Renal cortical epithelial cell (primary cell): ENCODE measurements at regions not wholly inside any gene's neighbourhood (a gene's known extent, or its start where the extent isn't known, plus 50 kb on each side); places are given as distances from the start of the nearest gene placed in this dataset.
A peak's percentile ranks its signal among the peaks of the same experiment; 100 is the strongest.

Experiments used
- DNase-seq: peaks from one replicate; pipeline ENCODE4 v3.0.0-alpha.2; 2011; ENCODE audit warnings: low read depth

DNA sequence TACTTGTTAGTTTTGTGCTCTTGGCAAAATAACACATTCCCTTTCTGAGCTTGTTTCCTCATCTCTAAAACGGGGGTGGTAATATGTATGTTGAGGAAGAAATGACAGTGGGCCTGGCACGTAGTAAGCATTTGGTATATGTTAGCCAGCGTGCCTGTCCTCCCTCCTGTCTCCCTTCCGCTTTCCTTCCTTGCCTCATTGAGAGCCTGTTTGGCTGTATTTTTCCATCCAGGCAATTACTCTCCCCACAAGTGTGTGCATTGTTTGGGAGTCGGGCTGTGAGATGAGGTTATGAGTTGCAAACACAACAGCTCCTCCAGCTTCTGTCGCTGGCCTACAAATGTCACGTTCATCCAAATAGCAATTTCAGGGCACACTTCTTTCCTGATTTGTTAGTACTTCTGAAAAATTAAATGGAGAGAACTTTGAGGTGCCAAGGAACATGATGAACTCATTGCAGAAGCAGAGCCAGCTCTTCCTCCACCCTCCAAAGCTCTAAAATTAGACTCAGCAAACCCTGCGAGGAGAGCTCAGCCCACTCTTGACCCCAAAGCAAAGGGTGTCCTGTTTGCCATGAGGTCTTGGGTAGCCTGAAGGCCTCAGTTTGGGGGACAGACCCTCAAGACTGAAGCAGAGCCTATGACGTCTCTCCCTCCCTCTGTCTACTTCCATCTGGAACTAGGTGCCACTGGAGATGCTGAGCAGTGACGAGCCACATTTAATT is 50.7 kb upstream of the TOX2 start:
- DNase-seq, result no peak

DNA sequence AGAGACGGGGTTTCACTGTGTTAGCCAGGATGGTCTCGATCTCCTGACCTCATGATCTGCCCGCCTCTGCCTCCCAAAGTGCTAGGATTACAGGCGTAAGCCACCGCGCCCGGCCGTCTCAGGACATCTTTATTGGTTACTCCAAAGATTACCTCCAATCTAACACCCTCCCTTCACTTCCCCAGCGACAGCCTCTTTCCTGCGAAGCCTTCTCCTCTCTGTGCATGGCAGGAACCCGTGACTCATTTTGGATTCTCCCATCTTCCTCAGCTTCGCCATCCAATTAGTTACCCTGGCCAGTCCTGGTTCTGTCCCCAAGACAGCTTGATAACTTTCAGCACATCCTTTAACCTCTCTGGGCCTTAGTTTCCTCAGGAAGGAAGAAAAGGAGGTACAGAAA is 51.3 kb upstream of the TOX2 start:
- DNase-seq, result no peak

DNA sequence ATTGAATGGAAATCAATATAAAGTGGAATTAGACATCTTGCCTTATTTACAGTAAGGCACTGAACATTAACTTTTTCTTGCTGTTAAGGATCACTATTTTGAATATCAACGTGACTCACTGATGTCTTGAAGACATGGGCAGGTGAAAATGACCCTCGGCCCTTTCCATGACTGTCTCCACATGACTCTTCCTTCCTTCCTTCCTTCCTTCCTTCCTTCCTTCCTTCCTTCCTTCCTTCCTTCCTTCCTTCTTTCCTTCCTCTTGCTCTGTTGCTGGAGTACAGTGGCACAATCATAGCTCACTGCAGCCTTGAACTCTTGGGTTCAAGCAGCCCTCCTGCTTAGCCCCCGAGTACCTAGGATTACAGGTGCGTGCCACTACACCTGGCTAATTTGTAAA is 52.2 kb upstream of the TOX2 start:
- DNase-seq, result no peak

DNA sequence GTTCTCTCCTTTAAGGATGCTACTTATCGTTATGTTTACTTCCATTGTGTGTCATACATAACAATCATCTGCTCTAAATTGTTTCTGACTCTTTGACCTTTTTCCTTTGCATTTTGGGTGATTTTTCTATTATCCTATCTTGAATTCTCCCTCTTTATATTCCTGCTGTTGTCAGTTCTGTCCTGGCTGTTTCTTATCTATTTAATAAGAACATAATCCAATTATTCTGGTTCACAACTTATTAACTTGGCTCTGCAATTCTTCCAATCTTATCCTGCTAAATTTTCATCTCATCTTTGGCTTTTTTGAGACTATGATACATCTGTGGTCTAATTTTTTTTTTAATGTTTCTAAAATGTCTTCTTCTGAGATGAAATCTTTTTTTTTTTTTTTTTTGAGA is 54.7 kb upstream of the TOX2 start:
- DNase-seq, result no peak

DNA sequence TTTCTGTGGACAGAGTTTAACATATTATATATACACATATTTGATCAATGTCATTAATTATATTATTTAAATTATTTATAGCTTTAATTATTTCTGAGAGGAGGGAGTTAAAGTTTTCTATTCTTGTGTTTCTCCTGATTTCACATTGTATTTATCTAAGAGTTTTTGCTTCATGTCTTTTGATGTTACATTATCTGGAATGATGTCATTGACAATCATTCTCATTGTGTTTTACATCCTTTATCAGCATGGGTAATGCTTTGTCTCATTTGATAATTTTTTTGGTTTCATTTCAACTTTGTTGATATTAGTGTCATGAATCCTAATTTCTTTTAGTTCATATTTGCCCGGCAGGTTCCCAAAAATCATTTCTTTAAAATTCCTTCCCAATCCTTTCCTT is 56.7 kb upstream of the TOX2 start:
- DNase-seq, result no peak

DNA sequence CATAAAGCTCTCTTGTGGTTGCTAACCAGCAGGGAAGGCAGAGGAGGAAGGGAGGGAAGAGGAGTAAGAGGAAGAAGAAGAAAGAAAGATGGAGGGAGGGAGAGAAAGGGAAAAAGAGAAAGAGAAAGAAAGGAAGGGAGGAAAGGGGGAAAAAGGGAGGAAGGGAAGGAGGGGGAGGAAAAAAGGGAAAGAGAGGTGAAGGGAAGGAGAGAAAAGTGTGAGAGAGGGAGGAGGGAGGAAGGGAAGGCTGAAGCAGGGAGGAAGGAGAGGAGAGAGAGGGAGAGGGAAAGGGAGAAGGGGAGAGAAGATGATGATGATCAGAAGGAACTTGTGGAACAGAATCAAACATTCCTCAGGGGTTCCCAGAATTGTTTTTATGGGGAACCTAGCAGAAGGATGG is 57.5 kb upstream of the TOX2 start:
- DNase-seq, result no peak

DNA sequence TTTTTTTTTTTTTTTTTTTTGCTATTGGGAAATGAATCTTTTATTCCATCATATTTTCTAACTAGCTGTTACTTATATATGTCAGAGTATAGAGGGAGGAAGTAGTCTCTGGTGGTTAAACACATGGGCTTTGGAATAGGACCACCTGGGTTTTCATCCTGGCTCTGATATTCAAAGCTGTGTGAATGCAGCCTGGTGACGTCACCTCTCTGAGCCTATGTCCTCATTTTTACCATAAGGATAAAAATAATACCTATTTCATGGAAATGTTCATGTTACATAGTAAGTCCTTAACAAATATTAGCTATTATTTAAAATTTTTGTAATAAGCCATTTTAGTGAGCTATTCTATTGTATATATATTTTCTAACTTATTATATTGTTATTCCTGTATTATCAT is 58.8 kb upstream of the TOX2 start:
- DNase-seq, result no peak

DNA sequence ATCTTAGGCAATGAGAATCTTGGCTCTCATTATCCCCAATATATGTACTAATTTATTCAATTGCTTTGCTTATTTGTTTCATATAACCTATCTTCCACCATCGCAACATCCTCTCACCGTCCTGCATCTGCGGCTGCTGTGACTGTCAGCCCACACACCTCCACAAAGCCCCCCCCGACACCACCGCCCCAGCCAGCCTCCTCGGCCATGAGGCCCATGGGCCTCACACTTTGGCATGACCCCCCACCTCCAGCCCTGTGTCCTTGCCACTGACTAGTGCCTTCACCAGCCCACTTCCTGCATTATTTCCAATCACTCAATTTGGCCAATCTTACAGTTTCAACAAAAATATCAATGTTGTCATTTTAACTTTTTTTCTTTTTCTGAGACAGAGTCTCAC is 60.7 kb upstream of the TOX2 start:
- DNase-seq, result no peak

DNA sequence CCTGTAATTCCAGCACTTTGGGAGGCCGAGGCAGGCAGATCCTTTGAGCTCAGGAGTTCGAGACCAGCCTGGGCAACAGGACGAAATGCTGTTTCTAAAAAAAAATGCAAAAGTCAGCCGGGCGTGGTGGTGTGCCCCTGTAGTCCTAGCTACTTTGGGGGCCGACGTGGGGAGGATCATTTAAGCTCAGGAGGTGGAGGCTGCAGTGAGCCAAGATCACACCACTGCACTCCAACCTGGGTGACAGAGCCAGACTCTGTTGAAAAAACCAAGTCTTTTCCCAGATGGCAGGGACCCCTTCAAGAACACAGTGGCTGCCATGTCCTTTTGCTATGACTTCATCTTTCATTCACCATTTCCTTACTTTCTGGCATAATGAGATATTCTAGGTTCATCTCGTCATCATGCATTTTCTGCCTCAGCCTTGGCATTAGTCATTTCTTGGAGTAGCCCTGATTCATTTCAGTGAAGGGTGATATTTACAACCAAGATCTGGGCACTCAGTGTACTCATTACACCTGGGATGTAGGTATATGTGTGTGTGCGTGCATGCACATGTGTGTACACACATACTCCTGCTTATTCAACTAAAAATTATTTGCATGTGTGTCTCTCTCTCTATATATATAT is 61.4 kb upstream of the TOX2 start:
- DNase-seq, result no peak

DNA sequence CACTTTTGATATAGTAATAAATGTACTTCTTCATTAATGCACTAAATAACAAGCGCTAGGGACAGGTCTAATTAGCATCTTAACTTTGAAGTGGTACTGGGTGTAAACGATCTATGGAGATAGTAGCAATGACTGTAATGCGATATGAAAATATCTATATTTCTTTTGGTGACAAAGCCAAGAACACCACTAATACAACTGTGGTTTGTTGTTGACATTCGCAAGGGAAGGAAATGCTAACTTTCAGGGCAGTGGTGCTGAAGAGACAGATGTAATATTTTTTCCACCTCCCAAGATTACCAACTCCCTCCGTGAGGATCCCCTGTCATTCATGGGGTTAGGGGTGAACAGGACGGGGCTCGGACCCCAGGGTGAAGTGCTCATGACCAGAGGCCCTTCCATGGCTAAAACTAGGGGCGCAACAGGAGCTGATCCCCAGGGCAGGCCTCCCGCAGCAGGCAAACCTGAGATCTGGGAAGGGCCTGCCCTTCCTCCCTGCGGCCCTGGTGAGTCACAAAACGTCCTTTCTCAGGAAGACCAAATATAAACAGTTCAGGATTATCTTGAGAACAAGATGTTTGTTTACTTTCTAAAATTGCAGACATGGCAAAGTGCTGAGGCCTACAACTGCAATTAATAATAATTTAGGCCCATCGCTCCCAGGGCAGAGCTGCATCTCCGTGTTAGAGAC is 65.0 kb upstream of the TOX2 start:
- DNase-seq, result peak; percentile 11

DNA sequence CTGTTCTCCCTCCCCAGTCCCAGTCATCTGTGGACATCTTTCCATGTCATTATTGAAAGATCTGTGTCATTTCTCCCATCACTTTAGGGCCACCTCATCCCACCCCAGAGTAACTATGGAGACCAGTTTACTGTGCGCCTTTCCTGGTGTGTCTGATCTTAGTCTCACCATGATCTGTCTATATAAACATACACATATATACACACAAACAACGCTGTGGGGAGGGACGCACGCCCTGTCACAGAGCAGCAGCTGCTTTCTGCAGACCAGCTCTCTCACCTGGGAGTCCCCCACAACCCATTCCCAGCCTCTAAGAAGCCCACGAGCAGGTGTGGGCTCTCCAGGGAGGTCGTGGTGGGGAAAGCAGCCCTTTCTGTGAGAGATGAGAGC is 68.1 kb upstream of the TOX2 start:
- no peak for DNase-seq

DNA sequence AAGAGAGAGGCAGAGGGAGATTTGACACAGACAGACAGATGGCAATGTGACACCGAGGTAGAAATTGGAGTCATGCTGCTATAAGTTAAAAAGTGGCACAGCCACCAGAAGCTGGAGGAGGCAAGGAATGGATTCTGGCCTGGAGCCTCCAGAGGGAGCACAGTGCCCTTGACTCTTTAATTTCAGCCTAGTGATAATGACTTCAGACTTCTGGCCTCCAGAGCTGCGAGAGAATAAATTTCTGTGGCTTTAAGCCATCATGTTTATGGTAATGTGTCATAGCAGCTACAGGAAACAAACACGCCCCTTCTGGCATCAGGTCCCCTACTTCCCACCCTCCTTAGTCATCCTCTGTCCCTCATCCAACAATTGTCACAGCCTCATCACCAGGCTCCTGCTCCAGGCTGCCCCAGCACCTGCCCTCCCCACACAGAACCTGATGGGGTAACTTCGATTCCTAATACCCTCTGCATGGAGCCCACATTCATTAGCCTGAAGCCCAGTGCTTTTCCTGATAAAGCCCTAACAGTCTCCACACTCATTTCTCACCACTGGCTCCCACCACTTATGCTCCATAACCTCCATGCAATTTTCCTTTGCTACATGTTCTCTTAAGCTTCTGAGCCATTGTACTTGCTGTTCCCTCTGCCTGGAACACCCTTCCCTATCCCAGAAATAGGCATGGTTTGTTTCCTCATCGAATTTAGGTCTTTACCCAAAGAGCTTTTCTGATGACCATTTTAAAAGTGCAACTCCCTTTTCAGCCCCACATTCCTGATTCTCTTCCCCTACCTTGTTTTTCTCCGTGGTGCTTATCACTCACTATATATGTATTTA is 69.7 kb upstream of the TOX2 start:
- peak; percentile 89 for DNase-seq

DNA sequence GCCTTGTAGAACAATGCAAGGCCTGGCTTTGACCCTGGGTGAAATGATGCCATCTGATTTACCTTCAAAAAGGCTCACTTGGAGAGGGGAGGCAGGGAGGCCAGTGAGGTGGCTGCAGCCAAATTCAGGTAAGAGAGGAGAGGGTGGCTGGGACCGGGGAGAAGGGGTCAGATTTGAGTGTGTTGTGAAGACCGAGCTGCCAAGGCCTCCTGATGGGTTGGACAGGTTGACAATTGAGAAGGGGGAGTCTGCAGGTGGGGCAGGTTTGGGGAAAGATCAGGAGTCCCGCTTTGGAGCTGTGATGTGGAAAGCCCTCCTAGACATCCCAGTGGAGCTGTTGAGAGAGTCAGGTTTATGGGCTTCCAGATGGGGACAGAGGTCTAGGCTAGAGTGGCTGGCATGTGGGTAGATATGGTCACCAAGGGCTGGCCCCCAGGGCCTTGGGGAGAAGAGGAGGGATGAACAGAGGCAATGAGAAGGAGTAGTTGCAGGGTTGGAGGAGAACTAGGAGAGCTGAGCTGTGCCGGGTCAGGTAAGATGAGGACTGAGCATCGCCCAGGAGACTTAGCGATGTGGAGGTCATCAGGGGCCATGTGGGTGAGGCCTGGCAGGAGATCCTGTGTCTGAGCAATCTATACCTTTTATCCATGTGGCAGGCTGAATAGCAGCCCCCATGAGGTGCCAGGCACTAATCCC is 70.5 kb upstream of the TOX2 start:
- no peak for DNase-seq

DNA sequence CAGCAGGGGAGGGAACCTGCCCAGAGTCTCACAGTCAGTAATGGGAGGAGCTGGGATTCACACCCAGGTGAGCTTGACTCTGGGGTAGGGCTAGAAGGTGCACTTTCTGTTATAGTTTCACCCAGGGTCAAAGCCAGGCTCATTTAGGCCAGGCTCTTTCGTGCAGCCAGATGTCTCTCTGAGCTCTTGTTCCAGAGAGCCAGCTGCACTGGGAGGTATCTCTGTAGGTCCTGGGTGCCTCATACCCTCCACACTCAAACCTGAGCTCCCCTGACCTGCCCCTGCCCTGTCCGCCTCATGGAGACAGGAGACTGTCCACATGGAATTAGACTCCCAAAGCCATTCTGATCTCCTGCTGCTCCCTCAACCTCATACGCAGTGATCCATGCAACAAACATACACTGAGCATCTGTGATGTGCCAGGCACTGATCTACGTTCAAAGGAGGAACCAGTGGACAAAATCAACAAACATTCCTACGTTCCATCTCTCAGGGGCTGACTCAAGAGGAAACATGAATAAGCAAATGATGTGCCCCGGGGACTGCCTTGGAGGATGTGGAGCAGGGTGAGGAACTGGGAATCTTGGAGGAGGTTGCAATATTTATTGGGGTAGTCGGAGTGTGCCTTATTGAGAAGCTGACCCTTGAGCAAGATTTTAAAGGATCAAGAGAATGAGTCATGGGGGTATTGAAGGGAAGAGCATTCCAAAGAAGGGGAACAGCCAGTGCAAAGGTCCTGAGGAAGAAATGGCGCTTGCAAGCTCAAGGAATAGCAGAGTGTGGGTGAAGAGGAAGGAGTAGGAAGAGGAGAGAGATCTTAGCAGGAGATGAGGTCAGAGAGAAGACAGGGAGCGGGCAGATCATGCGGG is 71.3 kb upstream of the TOX2 start:
- DNase-seq, result peak; percentile 59

DNA sequence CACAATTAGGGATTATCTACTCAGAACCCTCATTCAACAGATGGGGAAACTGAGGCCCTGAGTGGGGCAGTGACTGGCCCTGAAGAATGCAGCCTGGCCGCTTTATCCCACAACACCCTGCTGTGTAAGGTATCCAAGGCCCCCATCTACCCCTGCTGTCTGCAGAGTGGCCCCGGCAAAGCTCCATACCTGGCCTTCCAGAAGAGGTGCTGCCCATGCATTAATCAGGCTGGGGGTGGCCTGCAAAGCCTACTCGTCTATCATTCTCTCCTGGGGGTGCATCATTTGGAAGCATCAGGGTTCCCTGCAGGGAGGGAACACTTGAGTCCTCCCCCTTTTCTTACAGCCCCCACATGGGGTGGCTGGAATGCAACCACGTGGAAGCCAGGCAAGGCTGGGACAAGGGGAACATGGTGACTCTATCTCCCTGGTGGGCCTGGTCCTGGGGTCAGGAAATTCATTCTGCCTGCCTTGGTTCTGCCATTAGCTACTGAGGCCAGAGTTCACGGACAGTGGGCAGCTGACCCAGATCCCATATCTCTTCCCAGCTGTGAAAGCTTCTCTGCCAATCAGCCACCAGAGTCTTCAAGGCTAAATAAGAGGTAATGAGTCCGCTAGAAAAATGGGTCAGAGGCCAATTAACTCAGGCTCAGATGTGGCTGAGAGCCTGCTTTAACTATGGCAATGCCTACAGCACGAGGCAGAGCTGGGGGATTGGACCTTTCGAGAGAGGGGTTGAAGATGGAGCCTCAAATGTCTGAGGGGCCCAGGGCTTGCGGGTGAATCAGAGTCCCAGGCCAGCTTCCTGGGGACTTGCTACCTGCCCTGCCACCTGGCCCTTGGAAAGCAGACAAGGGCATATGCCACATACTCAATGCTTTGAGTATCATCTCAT is 72.3 kb upstream of the TOX2 start:
- DNase-seq, result no peak

DNA sequence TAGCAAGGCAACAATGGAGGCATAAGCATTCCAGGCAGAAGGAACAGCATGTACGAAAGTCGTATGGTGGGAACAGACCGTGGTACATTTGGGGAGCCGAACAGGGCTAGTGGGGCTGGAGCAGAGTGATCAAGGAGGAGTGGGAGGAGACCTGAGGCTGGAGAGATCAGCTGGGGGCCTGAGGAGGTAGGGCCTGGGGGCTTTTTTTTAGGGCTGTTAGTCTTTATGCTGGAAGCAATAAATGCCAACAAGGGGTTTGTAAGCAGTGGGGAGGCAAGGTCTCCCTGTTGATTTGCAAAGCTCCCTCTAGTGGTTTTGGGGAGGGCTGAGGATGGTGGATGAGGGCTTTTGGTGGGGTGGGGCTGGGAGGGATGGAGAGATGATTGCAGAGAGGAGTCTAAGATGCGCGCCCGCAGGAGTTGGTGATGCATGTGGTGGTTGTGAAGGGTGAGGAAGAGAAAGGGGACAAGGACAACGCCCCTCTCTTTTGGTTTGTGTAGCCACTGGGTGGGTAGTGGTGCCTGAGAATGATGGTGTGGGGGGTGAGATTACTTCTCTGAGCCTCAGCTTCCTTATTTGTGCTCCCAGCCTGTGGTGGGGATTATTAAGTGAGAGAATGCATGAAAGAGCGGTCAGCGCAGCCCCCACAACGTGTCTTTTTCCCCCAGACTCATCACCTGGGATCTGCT is 74.1 kb upstream of the TOX2 start:
- DNase-seq, result no peak

DNA sequence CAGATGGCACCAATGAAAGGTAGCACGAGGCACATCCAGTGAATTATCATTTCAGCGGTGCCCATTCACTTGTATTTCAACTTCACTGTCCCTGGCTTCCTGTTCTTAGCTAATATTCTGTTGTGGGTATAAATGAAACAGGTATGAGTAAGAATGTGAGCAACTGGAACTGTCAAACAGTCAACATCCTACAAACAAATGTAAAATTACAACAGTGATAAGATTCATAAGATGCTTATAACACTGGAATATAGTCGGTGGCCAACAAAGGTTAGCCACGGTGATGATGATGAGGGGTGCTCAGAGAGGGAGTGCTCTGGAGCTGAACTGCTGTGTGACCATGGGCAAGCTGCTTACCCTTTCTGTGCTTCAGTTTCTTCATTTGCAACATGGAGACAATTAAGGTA is 74.9 kb upstream of the TOX2 start:
- no peak for DNase-seq

DNA sequence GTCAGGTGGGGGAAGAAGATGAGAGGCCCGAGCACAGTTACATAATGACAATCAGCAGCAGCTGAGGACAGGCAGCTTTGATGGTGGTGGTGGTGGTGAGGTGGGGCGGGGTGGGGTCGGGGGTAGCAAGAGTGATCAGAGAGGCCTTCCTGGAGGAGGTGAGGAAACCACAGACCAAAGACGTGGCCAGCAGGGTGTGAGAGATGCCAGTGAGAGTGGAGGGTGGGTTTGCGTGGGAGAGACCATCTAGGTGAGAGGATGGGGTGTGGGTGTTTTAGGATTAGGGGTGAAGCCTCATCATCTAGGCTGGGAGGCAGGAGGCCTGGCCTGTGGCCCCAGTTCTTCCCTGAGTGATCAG is 76.0 kb upstream of the TOX2 start:
- DNase-seq, result no peak
